ENCODE measurements at regions not wholly inside any gene's neighbourhood (a gene's known extent, or its start where the extent isn't known, plus 50 kb on each side); places are given as distances from the start of the nearest gene placed in this dataset.
"Not testable (repeated sequence)": the region's sequence is repeated elsewhere in the genome, so short reads cannot be mapped to it uniquely, and the experiment has no call there.

DNA sequence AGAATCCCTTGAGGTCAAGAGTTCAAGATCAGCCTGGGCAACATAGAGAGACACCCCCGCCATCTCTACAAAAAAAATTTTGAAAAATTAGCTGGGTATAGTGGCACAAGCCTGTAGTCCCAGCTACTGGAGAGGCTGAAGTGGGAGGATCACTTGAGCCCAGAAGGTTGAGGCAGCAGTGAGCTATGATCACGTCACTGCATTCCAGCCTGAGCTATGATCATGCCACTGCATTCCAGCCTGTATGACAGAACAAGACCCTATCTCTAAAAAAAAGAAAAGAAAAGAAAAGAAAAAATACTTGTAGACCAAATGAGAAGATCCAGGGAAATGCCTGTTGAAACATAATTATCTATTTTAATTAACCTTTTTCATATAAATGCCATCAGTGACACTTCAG lies 93.8 kb upstream of the MDM1 start:
- DNase-seq: no peak

DNA sequence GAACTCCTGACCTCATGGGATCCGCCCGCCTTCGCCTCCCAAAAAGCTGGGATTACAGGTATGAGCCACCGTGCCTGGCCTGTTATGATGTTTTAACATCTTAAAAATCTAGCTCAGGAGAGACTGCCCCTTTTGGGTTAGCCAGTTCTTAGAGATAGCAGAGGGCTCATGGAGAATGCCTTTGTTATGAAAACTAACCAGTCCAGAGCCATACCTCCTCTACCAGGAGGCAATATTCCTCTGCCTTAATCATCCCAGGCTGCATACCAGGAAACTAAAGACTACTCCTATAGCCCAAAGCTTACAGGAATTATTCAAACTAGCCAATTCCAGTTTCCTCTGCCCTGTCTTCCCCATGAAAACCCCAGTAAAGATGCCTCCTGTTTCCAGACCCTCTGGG lies 96.0 kb upstream of the MDM1 start:
- no peak for DNase-seq

DNA sequence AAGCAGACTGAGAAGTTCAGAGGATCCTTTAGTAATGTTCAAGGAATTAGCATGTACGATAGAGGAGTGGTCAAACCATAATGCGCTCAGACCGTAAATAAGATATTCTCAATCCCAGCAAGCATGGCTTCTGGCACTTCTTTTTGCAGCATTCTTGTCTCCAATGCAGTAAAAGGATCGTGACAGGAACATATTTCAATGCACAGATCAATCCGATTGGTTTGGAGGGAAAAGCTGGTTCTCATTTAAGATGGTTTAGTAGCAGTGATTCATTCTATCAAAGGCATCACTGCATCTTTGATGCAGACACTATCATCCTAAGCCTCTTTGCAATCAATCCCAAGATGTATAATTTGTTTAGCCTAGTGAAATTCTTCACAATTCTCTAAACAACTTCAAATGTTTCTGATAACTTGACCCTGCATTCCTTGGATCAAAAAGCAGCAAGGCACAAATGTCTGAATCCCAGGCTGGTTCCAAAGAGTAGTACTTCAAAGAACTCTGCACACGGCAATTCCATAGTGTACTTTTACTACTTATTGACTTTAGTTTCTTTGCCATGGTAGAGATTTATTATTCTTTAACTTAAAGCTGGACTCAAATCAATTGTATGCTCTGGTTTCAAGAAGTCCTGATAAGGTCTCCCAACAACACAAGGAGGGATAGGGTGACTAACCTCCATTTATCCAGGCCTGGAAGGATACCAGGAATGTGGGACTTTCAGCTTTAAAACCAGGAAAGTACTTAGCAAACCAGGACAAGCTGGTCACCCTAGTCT lies 96.8 kb upstream of the MDM1 start:
- DNase-seq: no peak

DNA sequence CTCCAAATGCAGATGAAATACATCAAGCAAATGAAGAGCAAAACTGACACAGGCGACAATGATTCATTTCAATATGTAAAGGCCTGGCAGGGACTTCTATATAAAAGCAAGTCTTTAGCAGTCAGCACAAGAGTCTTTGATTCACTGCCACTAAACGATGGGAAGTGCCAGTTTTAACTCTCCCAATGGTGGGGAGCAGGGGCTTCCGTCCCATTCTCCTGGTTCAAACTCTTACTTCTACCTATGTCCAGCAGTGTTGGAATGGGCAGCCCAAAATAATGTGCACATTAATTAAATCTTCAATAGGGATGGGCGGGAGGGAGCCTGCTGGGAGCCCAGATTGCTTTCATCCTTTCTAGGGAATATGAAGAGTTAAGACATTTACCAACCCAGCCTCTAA lies 97.5 kb upstream of the MDM1 start:
- no peak for DNase-seq

- no peak for DNase-seq
These were observed 99.6 kb upstream of the MDM1 start for GRCh38 chr12:68431786-68432185.

- DNase-seq: no peak
These were observed 100.5 kb upstream of the MDM1 start for GRCh38 chr12:68432622-68433021.

DNA sequence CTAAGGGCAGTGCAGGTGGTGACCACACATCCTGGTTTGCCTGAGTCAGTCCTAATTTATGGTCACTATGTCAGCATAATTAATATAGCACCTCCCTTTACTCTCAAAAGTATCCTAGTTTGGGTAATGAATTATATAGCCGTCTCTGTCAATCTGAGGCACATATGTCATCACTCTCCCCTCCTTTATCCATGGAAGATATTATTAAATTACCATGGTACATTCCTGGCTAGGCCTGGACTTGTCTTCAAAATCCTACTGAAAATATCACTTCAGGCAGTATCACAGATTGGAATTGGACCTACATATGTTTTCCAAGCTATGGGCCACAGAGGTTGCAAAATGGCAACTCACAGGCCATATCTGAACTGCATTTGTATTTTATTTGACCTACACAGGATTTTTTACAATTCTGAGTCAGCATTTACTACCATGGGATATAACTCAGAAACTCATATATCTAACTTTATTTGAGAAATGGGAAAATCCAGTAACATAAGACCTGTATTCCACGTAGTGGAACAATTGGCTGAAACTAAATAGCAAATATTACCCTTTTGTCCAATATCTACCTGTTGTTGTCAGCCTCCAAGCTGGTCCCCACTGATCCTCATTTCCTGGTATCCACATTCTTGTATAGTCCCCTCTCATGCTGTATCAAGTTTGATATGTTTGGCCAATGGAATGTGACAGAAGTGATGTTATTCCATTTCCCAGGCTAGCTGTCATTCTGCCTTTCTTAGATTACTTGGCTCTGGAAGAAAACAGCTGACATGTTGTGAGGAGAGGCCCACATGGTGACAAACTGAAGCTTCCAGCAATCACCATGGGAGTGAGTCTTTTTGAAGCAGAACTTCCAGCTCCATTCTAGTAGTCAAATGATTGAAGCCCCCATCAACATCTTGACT lies 102.5 kb upstream of the MDM1 start:
- DNase-seq: no peak

DNA sequence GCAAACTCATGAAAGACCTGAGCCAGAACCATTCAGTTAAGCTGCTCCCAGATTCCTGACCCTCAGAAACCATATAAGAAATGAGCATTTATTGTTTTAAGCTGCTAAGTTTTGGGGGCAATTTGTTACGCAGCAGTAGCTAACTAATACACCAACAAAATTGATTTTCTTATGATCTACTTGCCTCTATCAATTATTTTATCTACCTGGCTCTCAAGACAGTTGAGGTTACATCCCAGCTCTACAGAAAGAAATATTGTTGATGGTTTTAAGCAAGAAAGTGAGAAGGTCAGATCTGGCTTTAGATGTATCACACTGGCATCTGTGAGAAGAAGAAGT lies 103.1 kb upstream of the MDM1 start:
- DNase-seq: no peak

- DNase-seq: no peak
These were observed 103.7 kb upstream of the MDM1 start for GRCh38 chr12:68435816-68436215.

DNA sequence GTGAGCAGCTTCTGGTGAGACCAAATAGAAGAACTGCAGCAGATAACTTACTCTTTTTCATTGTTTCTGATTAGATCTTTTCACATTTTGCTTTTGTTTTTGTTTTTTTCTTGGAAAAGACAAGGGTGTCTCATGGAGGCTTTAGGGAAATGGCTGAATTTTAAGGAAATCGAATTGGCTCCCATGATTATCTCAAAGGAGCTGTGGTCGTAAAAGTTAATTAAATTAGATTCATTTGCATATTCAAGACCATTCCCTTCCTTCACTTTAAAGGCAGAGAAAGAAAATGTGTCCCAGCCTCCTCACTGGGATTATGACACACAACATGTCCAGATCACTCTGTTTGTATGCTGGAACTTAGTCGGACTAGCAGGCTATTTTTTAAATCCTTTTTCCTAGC lies 106.4 kb upstream of the MDM1 start:
- no peak for DNase-seq

- no peak for DNase-seq
These were observed 107.3 kb upstream of the MDM1 start for GRCh38 chr12:68439368-68440045.

DNA sequence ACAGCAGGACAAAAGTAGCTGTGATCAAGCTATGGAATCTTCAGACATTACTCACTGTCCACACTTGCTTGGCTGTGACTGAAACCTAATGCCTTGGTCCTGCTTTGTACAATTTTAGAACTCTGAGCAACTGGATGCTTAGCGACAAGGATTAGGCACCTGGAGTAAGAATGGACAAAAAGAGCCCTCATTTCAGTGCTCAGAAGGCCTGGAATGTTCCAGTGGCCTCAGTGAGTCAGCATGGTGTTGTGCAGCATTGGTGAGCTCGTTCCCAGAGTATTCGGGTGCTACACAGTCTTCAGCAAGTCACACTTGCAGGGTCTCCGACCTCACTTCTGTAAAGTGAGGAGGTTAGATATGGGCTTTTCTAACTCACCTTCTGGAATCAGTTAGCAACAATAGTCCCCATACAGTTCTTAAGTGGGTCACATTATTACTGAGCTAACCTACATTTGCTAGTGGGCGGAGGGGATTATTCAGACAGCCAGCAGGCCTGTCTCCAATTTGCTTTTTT lies 108.0 kb upstream of the MDM1 start:
- no peak for DNase-seq

GRCh38 chr12:68441167-68441566 lies 109.0 kb upstream of the MDM1 start:
- DNase-seq: no peak

- DNase-seq: not testable (repeated sequence)
These were observed 110.3 kb upstream of the MDM1 start for GRCh38 chr12:68442353-68442972.

DNA sequence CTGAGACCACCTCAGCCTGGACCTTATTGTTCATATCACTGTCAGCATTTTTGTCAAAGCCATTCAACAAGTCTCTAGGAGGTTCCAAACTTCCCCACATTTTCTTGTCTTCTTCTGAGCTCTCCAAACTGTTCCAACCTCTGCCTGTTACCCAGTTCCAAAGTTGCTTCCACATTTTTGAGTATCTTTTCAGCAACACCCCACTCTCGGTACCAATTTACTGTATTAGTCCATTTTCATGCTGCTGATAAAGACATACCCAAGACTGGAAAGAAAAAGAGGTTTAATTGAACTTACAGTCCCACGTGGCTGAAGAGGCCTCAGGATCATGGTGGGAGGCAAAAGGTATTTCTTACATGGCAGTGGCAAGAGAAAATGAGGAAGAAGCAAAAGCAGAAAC lies 111.5 kb upstream of the MDM1 start:
- not testable (repeated sequence) for DNase-seq

DNA sequence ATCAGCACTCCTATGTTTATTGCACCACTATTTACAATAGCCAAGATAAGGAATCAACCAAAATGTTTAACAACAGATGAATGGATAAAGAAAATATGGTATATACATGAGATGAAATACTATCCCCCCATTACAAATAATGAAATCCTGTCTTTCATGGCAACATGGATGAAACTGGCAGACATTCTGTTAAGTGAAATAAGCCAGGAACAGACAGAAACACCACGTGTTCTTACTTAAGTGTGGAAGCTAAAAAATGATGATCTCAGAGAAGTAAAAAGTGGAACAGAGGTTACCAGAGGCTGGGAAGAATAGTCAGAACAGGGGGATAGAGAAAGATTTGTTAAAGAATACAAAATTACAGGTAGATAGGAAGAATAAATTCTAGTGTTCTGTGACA lies 113.7 kb upstream of the MDM1 start:
- no peak for DNase-seq

- no peak for DNase-seq
These were observed 114.2 kb upstream of the MDM1 start for GRCh38 chr12:68446384-68446783.

- no peak for DNase-seq
These were observed 115.0 kb upstream of the MDM1 start for GRCh38 chr12:68446901-68447796.

DNA sequence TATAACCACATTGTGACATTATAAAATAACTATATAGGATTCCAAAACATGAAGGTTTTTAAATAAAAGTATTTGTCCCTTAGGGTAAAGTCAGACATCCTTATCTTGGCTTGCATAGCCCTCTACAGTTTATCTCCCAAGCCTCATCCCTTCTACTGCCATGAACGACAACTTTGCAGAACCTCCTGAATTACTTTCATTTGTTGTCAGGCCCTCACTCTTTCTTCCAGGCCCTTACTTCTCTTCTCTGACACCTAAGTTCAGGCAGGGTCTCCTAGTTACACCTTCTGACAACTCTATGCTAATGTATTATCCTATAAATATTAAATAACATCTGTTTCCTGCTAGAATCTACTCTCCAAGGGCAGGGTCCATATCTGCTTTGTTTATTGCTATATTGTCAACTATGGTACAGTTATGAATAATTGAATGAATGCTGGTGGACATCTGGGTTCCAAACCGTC lies 115.7 kb upstream of the MDM1 start:
- DNase-seq: no peak

GRCh38 chr12:68449196-68449595 lies 117.0 kb upstream of the MDM1 start:
- no peak for DNase-seq

DNA sequence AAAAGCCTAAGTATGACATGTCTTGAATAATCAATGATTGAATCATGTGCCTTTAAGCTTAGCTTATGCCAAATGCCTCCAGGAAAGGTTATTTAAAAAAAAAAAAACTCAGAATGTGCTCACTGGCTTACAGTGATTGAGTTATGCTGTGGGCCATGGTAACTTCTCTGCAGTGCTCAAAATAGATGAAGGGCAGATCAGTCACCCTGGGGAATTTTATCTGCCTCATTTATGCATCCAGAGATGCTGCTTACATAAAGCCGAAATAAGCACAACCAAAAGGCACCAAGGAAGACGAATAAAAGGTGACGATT lies 118.7 kb upstream of the MDM1 start:
- no peak for DNase-seq
